GM10248 (cell line): ENCODE measurements at regions not wholly inside any gene's neighbourhood (a gene's known extent, or its start where the extent isn't known, plus 50 kb on each side); places are given as distances from the start of the nearest gene placed in this dataset.

Source experiments
- CTCF ChIA-PET: fragments of 300-600 bp; sonication (Branson Sonifier 250); formaldehyde crosslinking; extraction: SDS; loops from one replicate; lab custom pipeline; 2021; ENCODE audit warnings: antibody characterized with exemption; lab: Yijun Ruan, JAX
- POLR2A ChIA-PET: fragments of 350-650 bp; sonication (Branson Sonifier 250); formaldehyde crosslinking; extraction: SDS; loops from one replicate; lab custom pipeline; 2020; ENCODE audit warnings: antibody characterized with exemption; lab: Yijun Ruan, JAX
- DNase-seq: peaks from one replicate; pipeline ENCODE4 v3.0.0; 2012; ENCODE audit errors: extremely low spot score
- TF ChIP-seq, protein P1 (sequence below): IDR thresholded peaks from 2 replicates; pipeline ENCODE4 v1.5.1; 2012; ENCODE audit warnings: mild to moderate bottlenecking, low read depth; ENCODE audit errors: extremely low read depth, missing control alignments, control extremely low read depth

- no peak for DNase-seq
- TF ChIP-seq, protein P1, sequence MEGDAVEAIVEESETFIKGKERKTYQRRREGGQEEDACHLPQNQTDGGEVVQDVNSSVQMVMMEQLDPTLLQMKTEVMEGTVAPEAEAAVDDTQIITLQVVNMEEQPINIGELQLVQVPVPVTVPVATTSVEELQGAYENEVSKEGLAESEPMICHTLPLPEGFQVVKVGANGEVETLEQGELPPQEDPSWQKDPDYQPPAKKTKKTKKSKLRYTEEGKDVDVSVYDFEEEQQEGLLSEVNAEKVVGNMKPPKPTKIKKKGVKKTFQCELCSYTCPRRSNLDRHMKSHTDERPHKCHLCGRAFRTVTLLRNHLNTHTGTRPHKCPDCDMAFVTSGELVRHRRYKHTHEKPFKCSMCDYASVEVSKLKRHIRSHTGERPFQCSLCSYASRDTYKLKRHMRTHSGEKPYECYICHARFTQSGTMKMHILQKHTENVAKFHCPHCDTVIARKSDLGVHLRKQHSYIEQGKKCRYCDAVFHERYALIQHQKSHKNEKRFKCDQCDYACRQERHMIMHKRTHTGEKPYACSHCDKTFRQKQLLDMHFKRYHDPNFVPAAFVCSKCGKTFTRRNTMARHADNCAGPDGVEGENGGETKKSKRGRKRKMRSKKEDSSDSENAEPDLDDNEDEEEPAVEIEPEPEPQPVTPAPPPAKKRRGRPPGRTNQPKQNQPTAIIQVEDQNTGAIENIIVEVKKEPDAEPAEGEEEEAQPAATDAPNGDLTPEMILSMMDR, result no peak
- ChIA-PET CTCF (no interaction called here), POLR2A (no interaction called here)
Measured at GRCh38 chr3:72232777-72233176, 447.8 kb upstream of the PROK2 start.

- CTCF ChIA-PET, result interaction anchor here (1.2 to 1.5 kb wide), 2 partner anchors 9 to 42 kb away, joined by 3 to 4 read pairs; no protein-coding TSS in a partner anchor
Measured at GRCh38 chr3:72232331-72232730, 447.4 kb upstream of the PROK2 start.

GRCh38 chr3:72231439-72232196 is 446.7 kb upstream of the PROK2 start:
- TF ChIP-seq, protein P1, result no peak
- ChIA-PET POLR2A (no interaction called here), CTCF (interaction anchor here (1.1 to 1.5 kb wide), 3 partner anchors 8 to 42 kb away, joined by 3 to 4 read pairs (median 3); no protein-coding TSS in a partner anchor)
- DNase-seq, result no peak

More at GRCh38 chr3:72232331-72232730, 447.4 kb upstream of the PROK2 start:
- no peak for DNase-seq
- POLR2A ChIA-PET, result no interaction called here
- TF ChIP-seq, protein P1, result no peak

DNA sequence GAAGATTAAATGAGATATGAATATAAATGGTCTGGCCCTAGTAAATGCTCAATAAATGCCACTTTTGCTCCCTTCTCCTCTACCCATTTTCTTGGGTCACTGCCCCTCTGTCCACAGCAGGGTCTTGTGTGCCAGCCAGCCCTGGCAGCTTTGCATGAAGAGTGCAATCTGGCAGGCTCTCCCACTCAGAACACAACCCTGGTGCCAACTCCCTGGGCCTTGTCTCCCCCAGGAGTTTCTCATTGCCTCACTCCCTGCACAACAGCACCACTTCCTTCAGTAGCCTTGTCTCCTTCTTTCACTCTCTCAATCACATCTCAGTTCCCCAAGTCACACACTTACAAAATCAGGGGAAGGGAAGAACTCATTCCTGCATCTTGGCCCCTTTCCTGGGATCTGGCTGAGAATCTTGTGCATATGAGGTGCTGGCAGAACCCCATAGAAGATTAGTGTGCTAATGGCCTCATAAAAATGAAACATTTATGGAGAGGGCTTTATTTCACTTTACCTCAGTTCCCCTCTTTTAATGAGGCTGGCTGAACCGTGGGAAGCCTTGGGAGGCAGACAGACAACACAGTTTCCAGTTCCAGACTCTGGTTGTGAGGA is 445.9 kb upstream of the PROK2 start:
- POLR2A ChIA-PET, result no interaction called here
- CTCF ChIA-PET, result interaction anchor here (1.0 to 1.5 kb wide), 4 partner anchors 8 to 41 kb away, joined by 3 to 4 read pairs (median 3); no protein-coding TSS in a partner anchor
- TF ChIP-seq, protein P1, result no peak
- DNase-seq, result no peak

DNA sequence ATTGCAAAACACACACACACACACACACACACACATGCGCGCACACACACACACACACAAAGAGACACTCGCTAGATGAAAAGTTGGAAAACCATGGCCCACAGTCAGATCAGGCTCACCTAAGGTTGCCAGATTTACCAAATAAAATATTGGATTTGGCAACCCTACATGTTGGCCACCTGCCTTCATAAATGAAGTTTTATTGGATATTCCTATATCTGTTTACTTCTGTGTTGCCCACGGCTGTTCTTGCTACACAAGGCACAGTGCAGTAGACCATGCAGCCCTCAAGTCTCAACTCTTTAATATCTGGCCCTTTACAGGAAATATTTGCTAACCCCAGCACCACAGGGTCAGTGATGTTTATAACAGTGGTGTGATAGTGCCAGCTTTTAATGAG is 445.0 kb upstream of the PROK2 start:
- TF ChIP-seq, protein P1, result no peak
- ChIA-PET POLR2A (no interaction called here), CTCF (interaction anchor here (1.0 kb wide), 1 partner anchor 25 kb away, joined by 3 read pairs; no protein-coding TSS in a partner anchor)
- no peak for DNase-seq

DNA sequence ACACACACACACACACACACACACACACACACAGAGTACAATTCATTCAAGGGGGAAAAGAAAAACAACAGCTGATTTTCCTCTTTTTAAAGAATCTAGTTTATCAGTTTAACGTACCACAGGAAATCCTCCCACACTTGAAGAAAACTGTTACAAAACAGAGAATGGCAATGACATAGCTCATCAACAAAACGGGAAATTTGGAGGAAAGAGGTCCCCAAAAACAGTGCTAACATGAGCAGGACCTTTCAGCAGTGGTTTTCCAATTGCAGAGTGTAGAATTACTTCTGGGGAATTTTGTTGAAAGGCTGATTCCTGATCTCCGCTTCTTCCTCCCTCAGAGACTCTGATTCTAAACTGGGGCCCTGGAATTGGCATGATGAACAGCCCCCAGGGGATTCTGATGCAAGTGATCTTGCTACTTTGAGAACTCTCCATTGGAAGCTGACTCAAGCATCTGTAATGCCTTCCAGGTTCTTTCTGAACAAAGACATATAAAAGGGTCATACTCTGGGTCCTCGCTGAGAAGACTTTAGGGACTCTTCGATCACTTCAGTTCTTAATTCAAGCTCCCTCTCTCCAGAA is 442.6 kb upstream of the PROK2 start:
- no peak for DNase-seq
- CTCF ChIA-PET, result interaction anchor here (1.0 to 1.5 kb wide), 2 partner anchors 9 to 24 kb away, joined by 3 read pairs; no protein-coding TSS in a partner anchor
- POLR2A ChIA-PET, result no interaction called here
- TF ChIP-seq, protein P1, result no peak
